K562 (cell line): ENCODE measurements at regions not wholly inside any gene's neighbourhood (a gene's known extent, or its start where the extent isn't known, plus 50 kb on each side); places are given as distances from the start of the nearest gene placed in this dataset.

Source experiments
- ATF7 ChIP-seq: fragments of 450-650 bp; IDR thresholded peaks from 2 replicates; pipeline ENCODE4 v1.7.1; 2014; ENCODE audit warnings: mild to moderate bottlenecking, moderate library complexity
- E2F8 ChIP-seq: fragments of 450-650 bp; IDR thresholded peaks from 2 replicates; pipeline ENCODE4 v1.7.1; 2018; ENCODE audit warnings: mild to moderate bottlenecking, low read depth; ENCODE audit not compliant: partially characterized antibody
- ESRRB ChIP-seq: fragments of 250-450 bp; sonication (Bioruptor Pico); IDR thresholded peaks from 2 replicates; pipeline ENCODE4 v1.5.0; 2020; ENCODE audit warnings: mild to moderate bottlenecking, moderate library complexity, borderline replicate concordance
- GABPB1 ChIP-seq: sonication (generic); formaldehyde crosslinking; IDR thresholded peaks from 2 replicates; pipeline ENCODE4 v1.8.0; 2022; ENCODE audit warnings: mild to moderate bottlenecking, missing genetic modification reagents
- HBP1 ChIP-seq: fragments of 450-650 bp; formaldehyde crosslinking; IDR thresholded peaks from 2 replicates; pipeline ENCODE4 v1.4.0; 2022; ENCODE audit warnings: missing genetic modification characterization
- MGA ChIP-seq: fragments of 450-650 bp; IDR thresholded peaks from 2 replicates; pipeline ENCODE4 v1.6.1; 2016; ENCODE audit warnings: mild to moderate bottlenecking, moderate library complexity
- MXI1 ChIP-seq: IDR thresholded peaks from 2 replicates; pipeline ENCODE4 v1.6.1; 2011; ENCODE audit warnings: low read depth, mild to moderate bottlenecking, improper control_type of control experiment, low read length
- PCBP1 ChIP-seq: fragments of 200-400 bp; formaldehyde crosslinking; IDR thresholded peaks from 2 replicates; pipeline ENCODE4 v1.6.1; 2018; ENCODE audit warnings: mild to moderate bottlenecking, low read depth, low read length; ENCODE audit not compliant: poor library complexity, severe bottlenecking
- ZNF121 ChIP-seq: sonication (generic); formaldehyde crosslinking; conservative IDR thresholded peaks from 2 replicates; pipeline ENCODE4 v1.8.0; 2022; ENCODE audit warnings: missing genetic modification reagents
- ZNF785 ChIP-seq: fragments of 250-450 bp; sonication (Bioruptor Pico); IDR thresholded peaks from 2 replicates; pipeline ENCODE4 v1.4.0; 2020; ENCODE audit warnings: mild to moderate bottlenecking

- no peak for TF ChIP-seq HBP1 (CRISPR knock-in tag)
- TF ChIP-seq MXI1 = no peak
- no peak for TF ChIP-seq ESRRB (CRISPR knock-in tag)
- TF ChIP-seq ZNF785 = no peak
- TF ChIP-seq MGA = no peak
- no peak for TF ChIP-seq E2F8
- TF ChIP-seq PCBP1 = no peak
- TF ChIP-seq ATF7 = no peak
- no peak for TF ChIP-seq GABPB1 (CRISPR knock-in tag)
- no peak for TF ChIP-seq ZNF121
Observed at GRCh38 chr21:23160914-23161313, 2162.7 kb downstream of the NCAM2 start (continued).
